GM12872 (cell line): ENCODE measurements at regions not wholly inside any gene's neighbourhood (a gene's known extent, or its start where the extent isn't known, plus 50 kb on each side); places are given as distances from the start of the nearest gene placed in this dataset.

Experiments
- TF ChIP-seq, protein P1 (sequence below): IDR thresholded peaks from 3 replicates; pipeline ENCODE4 v1.5.1; 2011; ENCODE audit warnings: low read depth, mild to moderate bottlenecking, low read length, moderate library complexity; ENCODE audit not compliant: insufficient read depth

DNA sequence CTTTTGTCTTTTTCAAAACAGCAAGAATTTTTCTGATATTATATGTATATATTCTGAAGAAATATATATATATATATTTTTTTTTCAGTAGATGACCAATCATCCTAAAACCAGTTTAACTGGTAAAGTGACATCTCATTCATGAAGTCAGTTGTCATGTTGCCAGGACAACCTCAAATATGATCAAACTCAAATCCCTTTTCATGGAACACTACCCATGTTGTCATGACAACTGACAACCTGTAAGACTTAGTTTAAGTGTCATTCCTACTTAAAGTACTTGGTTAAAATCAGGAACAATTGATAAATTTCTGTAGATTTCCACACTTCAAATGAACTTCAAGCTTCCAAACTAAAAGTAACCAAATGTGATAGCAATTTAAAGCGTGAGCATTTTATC is 101.8 kb upstream of the ERBB4 start:
- TF ChIP-seq, protein P1, sequence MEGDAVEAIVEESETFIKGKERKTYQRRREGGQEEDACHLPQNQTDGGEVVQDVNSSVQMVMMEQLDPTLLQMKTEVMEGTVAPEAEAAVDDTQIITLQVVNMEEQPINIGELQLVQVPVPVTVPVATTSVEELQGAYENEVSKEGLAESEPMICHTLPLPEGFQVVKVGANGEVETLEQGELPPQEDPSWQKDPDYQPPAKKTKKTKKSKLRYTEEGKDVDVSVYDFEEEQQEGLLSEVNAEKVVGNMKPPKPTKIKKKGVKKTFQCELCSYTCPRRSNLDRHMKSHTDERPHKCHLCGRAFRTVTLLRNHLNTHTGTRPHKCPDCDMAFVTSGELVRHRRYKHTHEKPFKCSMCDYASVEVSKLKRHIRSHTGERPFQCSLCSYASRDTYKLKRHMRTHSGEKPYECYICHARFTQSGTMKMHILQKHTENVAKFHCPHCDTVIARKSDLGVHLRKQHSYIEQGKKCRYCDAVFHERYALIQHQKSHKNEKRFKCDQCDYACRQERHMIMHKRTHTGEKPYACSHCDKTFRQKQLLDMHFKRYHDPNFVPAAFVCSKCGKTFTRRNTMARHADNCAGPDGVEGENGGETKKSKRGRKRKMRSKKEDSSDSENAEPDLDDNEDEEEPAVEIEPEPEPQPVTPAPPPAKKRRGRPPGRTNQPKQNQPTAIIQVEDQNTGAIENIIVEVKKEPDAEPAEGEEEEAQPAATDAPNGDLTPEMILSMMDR: no peak

- TF ChIP-seq, protein P1: no peak
Observed at GRCh38 chr2:212638694-212639093, 100.1 kb upstream of the ERBB4 start.

GRCh38 chr2:212628586-212628985 is 90.0 kb upstream of the ERBB4 start:
- TF ChIP-seq, protein P1: no peak

- TF ChIP-seq, protein P1: no peak
Observed at GRCh38 chr2:212626371-212626918, 87.8 kb upstream of the ERBB4 start.

GRCh38 chr2:212619954-212620353 is 81.4 kb upstream of the ERBB4 start:
- TF ChIP-seq, protein P1: no peak

DNA sequence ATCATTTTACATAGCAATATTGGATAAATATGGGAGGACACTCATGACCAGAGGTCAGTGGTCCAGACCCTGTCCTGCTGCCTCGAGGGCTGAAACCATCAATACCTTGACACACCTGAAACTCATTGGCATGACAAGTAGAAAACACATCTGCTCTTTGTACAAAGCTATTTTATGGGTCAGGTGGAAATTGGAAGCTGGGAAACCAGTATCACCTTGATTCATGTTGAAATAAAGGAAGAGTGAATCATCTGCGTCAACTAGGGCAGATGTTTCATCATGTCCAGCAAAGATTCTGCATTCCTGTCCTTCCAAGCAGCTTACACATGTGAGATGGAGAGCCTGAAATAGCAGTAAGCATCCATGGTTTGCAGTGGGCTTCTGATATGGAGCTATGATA is 80.0 kb upstream of the ERBB4 start:
- TF ChIP-seq, protein P1: no peak

DNA sequence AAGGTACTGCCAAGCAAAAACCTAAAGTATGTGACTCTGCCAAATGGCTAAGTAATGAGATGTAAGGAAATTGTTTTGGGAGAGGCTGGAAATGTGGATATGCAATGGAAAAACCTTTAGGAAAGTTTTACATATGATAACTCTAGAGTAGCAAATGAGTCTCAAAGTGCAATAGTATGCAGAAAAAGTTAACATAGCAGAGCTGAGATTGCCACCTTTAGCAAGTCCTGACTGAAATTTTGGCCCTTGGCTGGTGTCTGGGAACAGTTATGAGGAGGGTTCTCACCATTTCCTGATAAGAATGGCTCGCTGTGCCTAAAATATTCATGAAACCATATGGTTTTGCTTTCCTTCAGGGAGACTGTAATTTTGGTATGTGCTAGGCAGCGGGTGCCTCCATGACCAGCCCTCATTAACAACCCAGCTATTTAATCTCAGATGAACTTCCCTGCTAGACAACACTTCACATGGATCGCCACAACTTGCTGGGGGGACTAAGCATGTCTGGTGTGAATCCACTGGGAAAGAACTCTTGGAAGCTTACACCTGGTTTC is 72.3 kb upstream of the ERBB4 start:
- TF ChIP-seq, protein P1: no peak

DNA sequence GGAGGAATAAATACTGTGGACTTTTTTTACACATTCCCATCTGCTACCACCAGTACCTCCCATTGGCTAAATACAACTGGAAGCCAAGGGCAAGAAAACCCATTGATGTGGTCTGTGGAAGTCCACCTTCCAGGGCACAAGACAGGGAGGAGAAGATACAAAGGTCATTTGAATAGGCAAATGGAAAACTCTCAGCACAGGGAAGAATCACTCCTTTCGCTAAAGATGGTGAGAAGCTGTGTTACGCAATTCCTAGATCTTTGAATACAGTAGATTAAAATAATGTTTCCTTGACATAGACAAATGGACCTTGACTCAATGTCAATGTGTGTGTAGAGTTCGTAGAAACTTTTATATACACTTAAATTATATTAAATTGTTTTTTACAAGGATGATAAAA is 70.9 kb upstream of the ERBB4 start:
- TF ChIP-seq, protein P1: no peak
